Endodermal cell (in vitro differentiated cells): ENCODE measurements at regions not wholly inside any gene's neighbourhood (a gene's known extent, or its start where the extent isn't known, plus 50 kb on each side); places are given as distances from the start of the nearest gene placed in this dataset.

Source experiments
- DNase-seq: peaks from one replicate; pipeline ENCODE4 v3.0.0-alpha.2; 2017
- H3K27ac ChIP-seq: 2 replicates; pipeline ENCODE4 v1.5.1; 2013; ENCODE audit warnings: mild to moderate bottlenecking, low read depth, low read length, moderate library complexity
- H3K27me3 ChIP-seq: 2 replicates; pipeline ENCODE4 v1.6.1; 2013; ENCODE audit warnings: mild to moderate bottlenecking, low read length, moderate library complexity; ENCODE audit not compliant: insufficient read depth, control insufficient read depth, poor library complexity, severe bottlenecking
- H3K36me3 ChIP-seq: 2 replicates; pipeline ENCODE4 v1.7.0; 2013; ENCODE audit warnings: mild to moderate bottlenecking, low read length, moderate library complexity; ENCODE audit not compliant: control insufficient read depth, insufficient read depth
- H3K4me1 ChIP-seq: one replicate; pipeline ENCODE4 v1.7.0; 2013; ENCODE audit warnings: low read length; ENCODE audit not compliant: control insufficient read depth, insufficient read depth
- H3K4me3 ChIP-seq: 2 replicates; pipeline ENCODE4 v1.5.1; 2013; ENCODE audit warnings: mild to moderate bottlenecking, low read length, moderate library complexity
- H3K9ac ChIP-seq: 2 replicates; pipeline ENCODE4 v1.6.1; 2013; ENCODE audit warnings: mild to moderate bottlenecking, low read length, moderate library complexity; ENCODE audit not compliant: poor library complexity, severe bottlenecking; ENCODE audit errors: extremely low read depth
- H3K9me3 ChIP-seq: 2 replicates; pipeline ENCODE4 v1.6.1; 2013; ENCODE audit warnings: mild to moderate bottlenecking, low read length, moderate library complexity; ENCODE audit not compliant: control insufficient read depth
- H3K27ac Mint-ChIP-seq: 2 replicates; pipeline ENCODE4 v1.8.0; 2020; ENCODE audit warnings: mixed read lengths
- H3K27me3 Mint-ChIP-seq: 2 replicates; pipeline ENCODE4 v1.8.0; 2021; ENCODE audit warnings: mild to moderate bottlenecking, mixed read lengths; ENCODE audit not compliant: insufficient read depth
- H3K36me3 Mint-ChIP-seq: 2 replicates; pipeline ENCODE4 v1.8.0; 2020; ENCODE audit warnings: low read depth, mixed read lengths
- H3K4me1 Mint-ChIP-seq: 2 replicates; pipeline ENCODE4 v1.8.0; 2020; ENCODE audit warnings: mixed read lengths
- H3K4me3 Mint-ChIP-seq: 2 replicates; pipeline ENCODE4 v1.8.0; 2020; ENCODE audit warnings: mild to moderate bottlenecking, moderate library complexity, mixed read lengths
- H3K9me3 Mint-ChIP-seq: 2 replicates; pipeline ENCODE4 v1.8.0; 2020; ENCODE audit warnings: mild to moderate bottlenecking, mixed read lengths
- CTCF ChIP-seq: fragments of 200-600 bp; sonication (generic); conservative IDR thresholded peaks from 2 replicates; pipeline ENCODE4 v1.5.0; 2021; ENCODE audit warnings: antibody characterized with exemption, mild to moderate bottlenecking
- WGBS, 2 experiments: methylation state at CpG; one replicate each; pipeline versions ENCODE4 v1.1.5 to v1.1.7; 2013; ENCODE audit warnings: missing lambda C conversion rate in 2 of 2, mixed read lengths in 1 of 2; ENCODE audit not compliant: insufficient coverage in 1 of 2, insufficient read length in 1 of 2; 5-methylcytosine and 5-hydroxymethylcytosine counted together

DNA sequence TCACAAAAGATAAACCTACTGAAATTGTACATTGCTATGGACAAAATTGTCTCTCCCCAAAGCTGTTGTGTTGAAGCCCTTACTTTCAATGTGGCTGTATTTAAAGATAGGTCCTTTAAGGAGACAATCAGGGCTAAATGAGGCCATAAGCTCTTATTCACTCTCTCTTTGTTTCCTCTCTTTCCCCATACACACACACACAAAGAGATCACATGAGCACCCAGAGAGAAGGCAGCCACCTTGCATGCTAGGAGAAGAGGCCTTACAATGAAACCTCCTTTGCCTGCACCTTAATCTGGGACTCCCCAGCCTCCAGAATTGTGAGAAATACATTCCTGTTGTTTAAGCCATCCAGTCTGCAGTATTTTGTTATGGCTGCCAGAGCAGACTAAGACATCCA lies 1295.6 kb upstream of the CDH6 start:
- no peaks in the 10 kb centered on the region for H3K36me3 ChIP-seq
- H3K9ac ChIP-seq: no peak overlapping the region
- Mint-ChIP-seq H3K4me3 (no peak overlapping the region), H3K27ac (no peak overlapping the region), H3K27me3 (no peaks in the 10 kb centered on the region), H3K36me3 (no peaks in the 10 kb centered on the region), H3K4me1 (no peaks in the 10 kb centered on the region), H3K9me3 (no peaks in the 10 kb centered on the region)
- no peaks in the 10 kb centered on the region for H3K27me3 ChIP-seq
- no peak overlapping the region for H3K27ac ChIP-seq
- DNase-seq: no peak
- no peaks in the 10 kb centered on the region for H3K9me3 ChIP-seq
- H3K4me3 ChIP-seq: no peak overlapping the region
- TF ChIP-seq CTCF: no peak
- H3K4me1 ChIP-seq: no peaks in the 10 kb centered on the region

GRCh38 chr5:29896646-29897045 lies 1296.8 kb upstream of the CDH6 start:
- Mint-ChIP-seq H3K9me3 (no peaks in the 10 kb centered on the region), H3K36me3 (no peaks in the 10 kb centered on the region), H3K27me3 (no peaks in the 10 kb centered on the region), H3K27ac (no peak overlapping the region), H3K4me1 (no peaks in the 10 kb centered on the region), H3K4me3 (no peak overlapping the region)
- no peak for DNase-seq
- no peak overlapping the region for H3K27ac ChIP-seq
- H3K27me3 ChIP-seq: no peaks in the 10 kb centered on the region
- no peak overlapping the region for H3K9ac ChIP-seq
- H3K36me3 ChIP-seq: no peaks in the 10 kb centered on the region
- TF ChIP-seq CTCF: no peak
- WGBS, 2 experiments: 100% methylated on average over 1 of the region's 1 CpG; no CpG with 5 or more reads in 1 of the 2 experiments
- H3K4me3 ChIP-seq: no peak overlapping the region
- no peaks in the 10 kb centered on the region for H3K4me1 ChIP-seq
- no peaks in the 10 kb centered on the region for H3K9me3 ChIP-seq

- Histone ChIP-seq H3K4me3 (no peak overlapping the region), H3K27me3 (no peaks in the 10 kb centered on the region), H3K36me3 (no peaks in the 10 kb centered on the region), H3K9me3 (no peaks in the 10 kb centered on the region), H3K4me1 (no peaks in the 10 kb centered on the region), H3K9ac (no peak overlapping the region), H3K27ac (no peak overlapping the region)
- no peaks in the 10 kb centered on the region for H3K9me3 Mint-ChIP-seq
- H3K4me3 Mint-ChIP-seq: no peak overlapping the region
- H3K27me3 Mint-ChIP-seq: no peaks in the 10 kb centered on the region
- no peaks in the 10 kb centered on the region for H3K36me3 Mint-ChIP-seq
- TF ChIP-seq CTCF: no peak
- 84 to 92% methylated on average over 2 of the region's 2 CpGs for WGBS, 2 experiments
- H3K4me1 Mint-ChIP-seq: no peaks in the 10 kb centered on the region
- no peak overlapping the region for H3K27ac Mint-ChIP-seq
- no peak for DNase-seq
Measured at GRCh38 chr5:29894668-29895067, 1298.8 kb upstream of the CDH6 start.
